GM19239 (cell line): ENCODE measurements at regions not wholly inside any gene's neighbourhood (a gene's known extent, or its start where the extent isn't known, plus 50 kb on each side); places are given as distances from the start of the nearest gene placed in this dataset.
"Not testable (repeated sequence)": the region's sequence is repeated elsewhere in the genome, so short reads cannot be mapped to it uniquely, and the experiment has no call there.

Source experiments
- DNase-seq: peaks from one replicate; pipeline ENCODE4 v3.0.0; 2011; ENCODE audit warnings: low spot score; ENCODE audit not compliant: insufficient read length
- FAIRE-seq: peaks from 2 replicates; lab custom pipeline; 2011; peaks lifted over from hg19 to GRCh38; lab: Jason Lieb, UNC

- FAIRE-seq = no peak
- DNase-seq = no peak
Measured at GRCh38 chr10:23723796-23724195, 284.9 kb downstream of the OTUD1 start.

- FAIRE-seq (no peak), DNase-seq (no peak)
Measured at GRCh38 chr10:23725548-23725947, 286.7 kb downstream of the OTUD1 start.

GRCh38 chr10:23742368-23742767 lies 303.5 kb downstream of the OTUD1 start:
- FAIRE-seq (no peak), DNase-seq (no peak)

- DNase-seq (no peak), FAIRE-seq (no peak)
Measured at GRCh38 chr10:23742807-23743206, 303.9 kb downstream of the OTUD1 start.

- FAIRE-seq (no peak), DNase-seq (no peak)
Measured at GRCh38 chr10:23754179-23754578, 315.3 kb downstream of the OTUD1 start.

GRCh38 chr10:23754941-23755340 lies 316.1 kb downstream of the OTUD1 start:
- DNase-seq (no peak), FAIRE-seq (no peak)

- no peak for FAIRE-seq
Measured at GRCh38 chr10:23755556-23755955, 316.7 kb downstream of the OTUD1 start.

GRCh38 chr10:23768281-23768680 lies 329.4 kb downstream of the OTUD1 start:
- FAIRE-seq (no peak), DNase-seq (no peak)

More at GRCh38 chr10:23755556-23755955, 316.7 kb downstream of the OTUD1 start:
- DNase-seq = no peak

- DNase-seq (no peak), FAIRE-seq (no peak)
Measured at GRCh38 chr10:23777153-23777552, 338.3 kb downstream of the OTUD1 start.

- FAIRE-seq = no peak
Measured at GRCh38 chr10:23779301-23779700, 340.4 kb downstream of the OTUD1 start.

GRCh38 chr10:23780331-23780730 lies 341.5 kb downstream of the OTUD1 start:
- no peak for FAIRE-seq
- DNase-seq = no peak

More at GRCh38 chr10:23779301-23779700, 340.4 kb downstream of the OTUD1 start:
- no peak for DNase-seq

GRCh38 chr10:23786594-23786993 lies 347.7 kb downstream of the OTUD1 start:
- DNase-seq = no peak
- no peak for FAIRE-seq

GRCh38 chr10:23793577-23793976 lies 354.7 kb downstream of the OTUD1 start:
- no peak for DNase-seq
- no peak for FAIRE-seq

- FAIRE-seq = not testable (repeated sequence)
Measured at GRCh38 chr10:23797452-23797851, 358.6 kb downstream of the OTUD1 start.

GRCh38 chr10:23804125-23804524 lies 365.2 kb downstream of the OTUD1 start:
- DNase-seq = no peak
- no peak for FAIRE-seq

More at GRCh38 chr10:23797452-23797851, 358.6 kb downstream of the OTUD1 start:
- not testable (repeated sequence) for DNase-seq

- FAIRE-seq = no peak
- DNase-seq = no peak
Measured at GRCh38 chr10:23813687-23814086, 374.8 kb downstream of the OTUD1 start.

GRCh38 chr10:23818484-23818883 lies 379.6 kb downstream of the OTUD1 start:
- FAIRE-seq (no peak), DNase-seq (no peak)

GRCh38 chr10:23820792-23821191 lies 381.9 kb downstream of the OTUD1 start:
- FAIRE-seq = no peak
- no peak for DNase-seq

GRCh38 chr10:23824822-23825221 lies 384.1 kb upstream of the KIAA1217 start:
- FAIRE-seq (no peak), DNase-seq (no peak)

- DNase-seq = no peak
- FAIRE-seq = no peak
Measured at GRCh38 chr10:23826421-23826820, 382.5 kb upstream of the KIAA1217 start.

- FAIRE-seq = no peak
- DNase-seq = no peak
Measured at GRCh38 chr10:23829556-23829955, 379.4 kb upstream of the KIAA1217 start.

- DNase-seq (no peak), FAIRE-seq (no peak)
Measured at GRCh38 chr10:23834091-23834490, 374.8 kb upstream of the KIAA1217 start.

GRCh38 chr10:23850631-23851030 lies 358.3 kb upstream of the KIAA1217 start:
- FAIRE-seq (no peak), DNase-seq (no peak)
